Muscle layer of duodenum (tissue), 2 donors: ENCODE measurements at regions not wholly inside any gene's neighbourhood (a gene's known extent, or its start where the extent isn't known, plus 50 kb on each side); places are given as distances from the start of the nearest gene placed in this dataset.
"Not testable (repeated sequence)": the region's sequence is repeated elsewhere in the genome, so short reads cannot be mapped to it uniquely, and the experiment has no call there.

ENCODE experiments used
- H3K27ac ChIP-seq: one replicate; pipeline ENCODE4 v1.7.0; 2013; ENCODE audit warnings: mild to moderate bottlenecking, low read length
- H3K27me3 ChIP-seq: one replicate; pipeline ENCODE4 v1.7.0; 2013; ENCODE audit warnings: low read depth, mild to moderate bottlenecking, control low read depth, low read length
- H3K36me3 ChIP-seq, 2 donors: one replicate each; pipeline ENCODE4 v1.7.0; 2013; ENCODE audit warnings: low read length in 2 of 2, control low read depth in 1 of 2, mild to moderate bottlenecking in 1 of 2; ENCODE audit not compliant: insufficient read depth in 2 of 2, control insufficient read depth in 1 of 2
- H3K4me1 ChIP-seq, 2 donors: one replicate each; pipeline ENCODE4 v1.7.0; 2013; ENCODE audit warnings: low read length in 2 of 2, mild to moderate bottlenecking in 2 of 2, control low read depth in 1 of 2, moderate library complexity in 1 of 2; ENCODE audit not compliant: insufficient read depth in 2 of 2, control insufficient read depth in 1 of 2
- H3K4me3 ChIP-seq, 2 donors: one replicate each; pipeline ENCODE4 v1.7.0; 2013; ENCODE audit warnings: low read length in 2 of 2, low read depth in 1 of 2, mild to moderate bottlenecking in 1 of 2
- H3K9me3 ChIP-seq, 2 donors: one replicate each; pipeline ENCODE4 v1.7.0; 2013; ENCODE audit warnings: low read length in 2 of 2, control low read depth in 1 of 2, mild to moderate bottlenecking in 1 of 2; ENCODE audit not compliant: control insufficient read depth in 1 of 2
- donor health status: healthy.

GRCh38 chr2:78739282-78739681 lies 286.2 kb upstream of the REG3G start:
- Histone ChIP-seq H3K4me1 (no peaks in the 10 kb centered on the region), H3K9me3 (peaks cover 0 to 4% of the 10 kb centered on the region in 2 donors), H3K27ac (no peak overlapping the region), H3K27me3 (no peaks in the 10 kb centered on the region), H3K4me3 (no peak overlapping the region), H3K36me3 (no peaks in the 10 kb centered on the region)

GRCh38 chr2:78749638-78750037 lies 275.9 kb upstream of the REG3G start:
- no peaks in the 10 kb centered on the region for H3K36me3 ChIP-seq

GRCh38 chr2:78750219-78750618 lies 275.3 kb upstream of the REG3G start:
- no peaks in the 10 kb centered on the region for H3K9me3 ChIP-seq
- no peak overlapping the region for H3K4me3 ChIP-seq
- H3K27me3 ChIP-seq, result no peaks in the 10 kb centered on the region
- no peaks in the 10 kb centered on the region for H3K4me1 ChIP-seq
- H3K36me3 ChIP-seq, result no peaks in the 10 kb centered on the region
- no peak overlapping the region for H3K27ac ChIP-seq

More at GRCh38 chr2:78749638-78750037, 275.9 kb upstream of the REG3G start:
- no peak overlapping the region for H3K4me3 ChIP-seq
- H3K27me3 ChIP-seq, result no peaks in the 10 kb centered on the region
- H3K27ac ChIP-seq, result no peak overlapping the region
- H3K9me3 ChIP-seq, result no peaks in the 10 kb centered on the region
- no peaks in the 10 kb centered on the region for H3K4me1 ChIP-seq

GRCh38 chr2:78754930-78755329 lies 270.6 kb upstream of the REG3G start:
- Histone ChIP-seq H3K36me3 (no peaks in the 10 kb centered on the region), H3K27ac (no peak overlapping the region), H3K27me3 (no peaks in the 10 kb centered on the region), H3K9me3 (no peaks in the 10 kb centered on the region), H3K4me3 (no peak overlapping the region), H3K4me1 (no peaks in the 10 kb centered on the region)

GRCh38 chr2:78757191-78757590 lies 268.3 kb upstream of the REG3G start:
- Histone ChIP-seq H3K9me3 (peaks cover 0 to 14% of the 10 kb centered on the region in 2 donors), H3K4me1 (no peaks in the 10 kb centered on the region), H3K4me3 (no peak overlapping the region), H3K36me3 (no peaks in the 10 kb centered on the region), H3K27me3 (no peaks in the 10 kb centered on the region), H3K27ac (no peak overlapping the region)

- Histone ChIP-seq H3K4me1 (no peaks in the 10 kb centered on the region), H3K4me3 (no peak overlapping the region), H3K27me3 (no peaks in the 10 kb centered on the region), H3K27ac (no peak overlapping the region), H3K9me3 (peaks cover 0 to 18% of the 10 kb centered on the region in 2 donors), H3K36me3 (no peaks in the 10 kb centered on the region)
These were observed 267.9 kb upstream of the REG3G start for GRCh38 chr2:78757640-78758039.

GRCh38 chr2:78758765-78759164 lies 266.7 kb upstream of the REG3G start:
- H3K36me3 ChIP-seq, H3K27ac ChIP-seq, H3K4me1 ChIP-seq, H3K4me3 ChIP-seq, H3K27me3 ChIP-seq: not testable (repeated sequence)
- peaks cover 0 to 18% of the 10 kb centered on the region in 2 donors for H3K9me3 ChIP-seq

- no peak overlapping the region for H3K4me3 ChIP-seq
- H3K27me3 ChIP-seq, result no peaks in the 10 kb centered on the region
- H3K9me3 ChIP-seq, result peaks cover 0 to 11% of the 10 kb centered on the region in 2 donors
- H3K36me3 ChIP-seq, result no peaks in the 10 kb centered on the region
- H3K4me1 ChIP-seq, result no peaks in the 10 kb centered on the region
- H3K27ac ChIP-seq, result no peak overlapping the region
These were observed 259.0 kb upstream of the REG3G start for GRCh38 chr2:78766459-78766858.

GRCh38 chr2:78768016-78768415 lies 257.5 kb upstream of the REG3G start:
- Histone ChIP-seq H3K9me3 (no peaks in the 10 kb centered on the region), H3K4me3 (no peak overlapping the region), H3K27ac (no peak overlapping the region), H3K27me3 (no peaks in the 10 kb centered on the region), H3K4me1 (no peaks in the 10 kb centered on the region), H3K36me3 (no peaks in the 10 kb centered on the region)

- H3K27me3 ChIP-seq, result no peaks in the 10 kb centered on the region
- H3K27ac ChIP-seq, result no peak overlapping the region
- no peak overlapping the region for H3K4me3 ChIP-seq
- H3K9me3 ChIP-seq, result no peaks in the 10 kb centered on the region
- no peaks in the 10 kb centered on the region for H3K36me3 ChIP-seq
- H3K4me1 ChIP-seq, result no peaks in the 10 kb centered on the region
These were observed 250.2 kb upstream of the REG3G start for GRCh38 chr2:78775291-78775690.

GRCh38 chr2:78778756-78779510 lies 246.6 kb upstream of the REG3G start:
- no peaks in the 10 kb centered on the region for H3K36me3 ChIP-seq
- no peak overlapping the region for H3K4me3 ChIP-seq
- no peaks in the 10 kb centered on the region for H3K9me3 ChIP-seq
- H3K27ac ChIP-seq, result no peak overlapping the region
- no peaks in the 10 kb centered on the region for H3K4me1 ChIP-seq
- no peaks in the 10 kb centered on the region for H3K27me3 ChIP-seq

- no peaks in the 10 kb centered on the region for H3K4me1 ChIP-seq
- no peaks in the 10 kb centered on the region for H3K27me3 ChIP-seq
- H3K9me3 ChIP-seq, result no peaks in the 10 kb centered on the region
- H3K4me3 ChIP-seq, result peak overlapping the region; percentile 52 to 53
- no peaks in the 10 kb centered on the region for H3K36me3 ChIP-seq
- peak overlapping the region; percentile 1 for H3K27ac ChIP-seq
These were observed 245.7 kb upstream of the REG3G start for GRCh38 chr2:78779761-78780160.
